IMR-90 (cell line): ENCODE measurements at regions not wholly inside any gene's neighbourhood (a gene's known extent, or its start where the extent isn't known, plus 50 kb on each side); places are given as distances from the start of the nearest gene placed in this dataset.

Source experiments
- ATAC-seq: fragments of 200-7000 bp; cut with Tn5 transposase; 2 replicates; pipeline ENCODE4 v1.9.1; 2020; ENCODE audit warnings: low read depth, mild to moderate bottlenecking, moderate library complexity
- BruUV-seq: library from RNA; stranded (reverse); fragments of 400-500 nt; replicated peaks from 2 replicates; lab custom pipeline; 2021; lab: Mats Ljungman, UMichigan
- CTCF ChIA-PET: fragments of 300-600 bp; formaldehyde crosslinking; extraction: SDS; loops from one replicate; lab custom pipeline; 2021; ENCODE audit warnings: antibody characterized with exemption; lab: Yijun Ruan, JAX
- POLR2A ChIA-PET: fragments of 300-600 bp; sonication (Branson Sonifier 250); formaldehyde crosslinking; loops from one replicate; lab custom pipeline; 2022; ENCODE audit warnings: antibody characterized with exemption; ENCODE audit not compliant: unreplicated experiment; lab: Charles Lee
- DNase-seq: peaks from one replicate; pipeline ENCODE4 v3.0.0; 2013
- H2AFZ ChIP-seq: replicated peaks from 2 replicates; pipeline ENCODE3; 2013; ENCODE audit warnings: low read length, mild to moderate bottlenecking; ENCODE audit not compliant: poor library complexity
- H2AK5ac ChIP-seq: 2 replicates; pipeline ENCODE4 v1.6.1; 2013; ENCODE audit warnings: low read depth, low read length, inconsistent platforms
- H2AK9ac ChIP-seq: replicated peaks from 2 replicates; pipeline ENCODE3; 2013; ENCODE audit warnings: mild to moderate bottlenecking, low read depth, low read length, moderate library complexity; ENCODE audit not compliant: poor library complexity
- H2BK120ac ChIP-seq: 2 replicates; pipeline ENCODE4 v1.6.1; 2013; ENCODE audit warnings: low read depth, low read length, inconsistent platforms
- H2BK15ac ChIP-seq: 3 replicates; pipeline ENCODE4 v1.6.1; 2013; ENCODE audit warnings: low read depth, low read length, inconsistent platforms
- H2BK20ac ChIP-seq: 2 replicates; pipeline ENCODE4 v1.6.1; 2013; ENCODE audit warnings: low read depth, mild to moderate bottlenecking, inconsistent platforms, low read length, moderate library complexity
- H2BK5ac ChIP-seq: 2 replicates; pipeline ENCODE4 v1.6.1; 2013; ENCODE audit warnings: mild to moderate bottlenecking, low read depth, low read length, inconsistent platforms; ENCODE audit not compliant: poor library complexity, severe bottlenecking
- H3K14ac ChIP-seq: replicated peaks from 2 replicates; pipeline ENCODE4 v1.6.1; 2013; ENCODE audit warnings: low read depth, low read length, inconsistent platforms
- H3K18ac ChIP-seq: 2 replicates; pipeline ENCODE4 v1.6.1; 2013; ENCODE audit warnings: low read depth, low read length, control low read depth
- H3K23ac ChIP-seq: 2 replicates; pipeline ENCODE4 v1.6.1; 2013; ENCODE audit warnings: low read depth, low read length, inconsistent platforms
- H3K27ac ChIP-seq: 2 replicates; pipeline ENCODE4 v1.5.1; 2013; ENCODE audit warnings: mild to moderate bottlenecking, control low read depth, low read length; ENCODE audit not compliant: insufficient read depth
- H3K27me3 ChIP-seq: 2 replicates; pipeline ENCODE4 v1.6.1; 2013; ENCODE audit warnings: low read length; ENCODE audit not compliant: control insufficient read depth, insufficient read depth
- H3K36me3 ChIP-seq: 2 replicates; pipeline ENCODE4 v1.6.1; 2013; ENCODE audit warnings: low read length, mixed read lengths; ENCODE audit not compliant: control insufficient read depth, insufficient read depth
- H3K4ac ChIP-seq: 2 replicates; pipeline ENCODE4 v1.6.1; 2013; ENCODE audit warnings: low read depth, low read length, inconsistent platforms
- H3K4me1 ChIP-seq: 2 replicates; pipeline ENCODE4 v1.6.1; 2013; ENCODE audit warnings: low read length, mixed read lengths; ENCODE audit not compliant: control insufficient read depth, insufficient read depth
- H3K4me2 ChIP-seq: 2 replicates; pipeline ENCODE4 v1.6.1; 2013; ENCODE audit warnings: low read depth, mild to moderate bottlenecking, control low read depth, low read length, moderate library complexity
- H3K4me3 ChIP-seq: 2 replicates; pipeline ENCODE4 v1.5.1; 2013; ENCODE audit warnings: low read depth, mild to moderate bottlenecking, control low read depth, low read length, moderate library complexity; ENCODE audit not compliant: insufficient read depth
- H3K56ac ChIP-seq: 2 replicates; pipeline ENCODE4 v1.6.1; 2013; ENCODE audit warnings: low read length, inconsistent platforms; ENCODE audit not compliant: insufficient read depth; ENCODE audit errors: extremely low read depth
- H3K79me1 ChIP-seq, 2 experiments: 2 replicates each; pipeline ENCODE4 v1.6.1; 2013; ENCODE audit warnings: low read length in 2 of 2, inconsistent platforms in 1 of 2, low read depth in 1 of 2
- H3K9ac ChIP-seq: 2 replicates; pipeline ENCODE4 v1.6.1; 2013; ENCODE audit warnings: low read depth, low read length, control low read depth
- H3K9me1 ChIP-seq: 2 replicates; pipeline ENCODE4 v1.6.1; 2013; ENCODE audit warnings: low read length, inconsistent platforms; ENCODE audit not compliant: insufficient read depth
- H3K9me3 ChIP-seq: 2 replicates; pipeline ENCODE4 v1.6.1; 2013; ENCODE audit warnings: low read length; ENCODE audit not compliant: control insufficient read depth, insufficient read depth
- H4K20me1 ChIP-seq: 2 replicates; pipeline ENCODE4 v1.6.1; 2013; ENCODE audit warnings: low read length, inconsistent platforms; ENCODE audit not compliant: insufficient read depth
- H4K5ac ChIP-seq: 2 replicates; pipeline ENCODE4 v1.6.1; 2013; ENCODE audit warnings: mild to moderate bottlenecking, low read depth, low read length, control low read depth
- H4K8ac ChIP-seq, 2 experiments: 2 replicates each; pipeline ENCODE4 v1.6.1; 2013; ENCODE audit warnings: low read depth in 2 of 2, low read length in 2 of 2, control low read depth in 1 of 2, inconsistent platforms in 1 of 2
- H4K91ac ChIP-seq: 2 replicates; pipeline ENCODE4 v1.6.1; 2013; ENCODE audit warnings: low read depth, low read length, inconsistent platforms; ENCODE audit not compliant: insufficient read depth
- MAZ ChIP-seq: IDR thresholded peaks from 2 replicates; pipeline ENCODE4 v1.6.1; 2012; ENCODE audit warnings: low read depth, mild to moderate bottlenecking, low read length, improper control_type of control experiment, moderate library complexity, borderline replicate concordance
- POLR2A ChIP-seq: IDR thresholded peaks from 2 replicates; pipeline ENCODE4 v1.6.1; 2012; ENCODE audit warnings: mild to moderate bottlenecking, low read depth, low read length
- dilution Hi-C: fragments of 300-500 bp; cut with HindIII; formaldehyde crosslinking; loops from one replicate; pipeline ENCODE4 v1.14.3; 2018; ENCODE audit warnings: low sequenced_read_pairs; ENCODE audit not compliant: unreplicated experiment
- in situ Hi-C: fragments of 300-500 bp; cut with MboI; formaldehyde crosslinking; loops from 3 replicates; pipeline ENCODE4 v1.14.3; 2019; ENCODE audit warnings: low sequenced_read_pairs, inconsistent platforms, mixed read lengths
- intact Hi-C: fragments of 100-400 bp; cut with micrococcal nuclease; formaldehyde crosslinking; loops from 2 replicates; pipeline ENCODE4 v1.10.0; 2022

DNA sequence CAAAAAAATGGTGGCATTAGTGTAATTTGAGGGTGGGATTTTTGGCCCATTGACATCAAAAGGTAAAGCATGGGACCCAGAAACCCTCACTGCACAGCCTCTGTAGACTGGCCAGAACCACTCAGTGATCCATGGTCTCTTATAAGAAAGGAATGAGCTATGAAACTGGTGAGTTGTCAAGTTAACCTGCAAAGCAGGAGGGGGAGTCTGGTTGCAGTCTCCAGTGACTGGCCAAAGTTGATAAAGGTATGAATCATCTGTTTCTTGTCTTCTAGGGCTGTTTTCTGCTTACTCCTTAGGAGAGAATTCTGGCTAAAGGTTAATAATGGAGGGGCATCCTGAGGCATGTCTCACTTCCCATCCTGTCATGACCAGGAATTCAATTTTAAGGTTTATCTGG, 325.2 kb downstream of the TLR4 start:
- ATAC-seq (no peak), DNase-seq (no peak)
- Histone ChIP-seq H2BK120ac (no peak overlapping the region), H4K91ac (no peak overlapping the region), H3K56ac (no peak overlapping the region), H3K14ac (no peak overlapping the region), H2BK5ac (no peak overlapping the region), H2BK20ac (no peak overlapping the region), H3K4ac (no peak overlapping the region), H3K9ac (no peak overlapping the region), H3K23ac (no peak overlapping the region), H3K4me2 (no peak overlapping the region), H2AK9ac (no peak overlapping the region), H3K36me3 (no peaks in the 10 kb centered on the region), H4K20me1 (no peaks in the 10 kb centered on the region), H2BK15ac (no peak overlapping the region), H2AK5ac (no peak overlapping the region), H3K9me3 (peaks cover 6% of the 10 kb centered on the region), H3K18ac (no peak overlapping the region), H3K27me3 (no peaks in the 10 kb centered on the region), H2AFZ (no peak overlapping the region), H3K4me3 (no peak overlapping the region), H3K9me1 (no peaks in the 10 kb centered on the region), H4K5ac (no peak overlapping the region), H3K27ac (no peak overlapping the region), H3K4me1 (no peaks in the 10 kb centered on the region), H4K8ac (no peak overlapping the region), H3K79me1 (no peaks in the 10 kb centered on the region)
- intact Hi-C loops (no loop called here), dilution Hi-C loops (no loop called here), in situ Hi-C loops (no loop called here)
- no peak for TF ChIP-seq MAZ
- TF ChIP-seq POLR2A: no peak
- no TSS peak for BruUV-seq
- ChIA-PET POLR2A (no interaction called here), CTCF (no interaction called here)
